ENCODE measurements at regions not wholly inside any gene's neighbourhood (a gene's known extent, or its start where the extent isn't known, plus 50 kb on each side); places are given as distances from the start of the nearest gene placed in this dataset.

DNA sequence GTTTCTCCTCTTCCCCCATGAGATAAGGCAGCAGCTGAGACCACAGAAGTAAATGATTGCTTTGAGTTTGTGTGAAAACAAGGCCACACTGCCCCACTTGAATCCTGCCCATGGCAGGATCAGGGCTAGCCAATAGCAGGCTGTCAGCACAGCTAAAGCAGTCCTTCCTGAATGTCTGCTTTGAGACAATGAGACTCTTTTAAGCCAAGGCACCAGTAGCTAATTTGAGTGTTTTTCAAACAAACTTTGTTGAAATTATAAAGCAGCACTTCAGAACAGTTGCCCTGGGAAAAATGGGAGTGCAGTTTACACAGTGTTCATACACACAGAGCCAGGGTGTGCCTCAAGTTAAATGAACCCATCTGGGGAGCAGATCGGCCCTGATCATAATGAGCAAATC lies 103.5 kb upstream of the OR5AK2 start:
- Histone ChIP-seq H3K9me3 (ENCODE audit: control insufficient read depth, insufficient read depth, low read length) (peaks cover 7% of the 10 kb centered on the region), H3K4me3 (ENCODE audit: low read depth, low read length) (no peak overlapping the region), H3K27ac (ENCODE audit: low read depth, low read length) (no peak overlapping the region), H3K27me3 (ENCODE audit: control insufficient read depth, insufficient read depth, low read length) (no peaks in the 10 kb centered on the region)
- ChIA-PET POLR2A (no interaction called here), CTCF (no interaction called here)
- TF ChIP-seq, protein P1, sequence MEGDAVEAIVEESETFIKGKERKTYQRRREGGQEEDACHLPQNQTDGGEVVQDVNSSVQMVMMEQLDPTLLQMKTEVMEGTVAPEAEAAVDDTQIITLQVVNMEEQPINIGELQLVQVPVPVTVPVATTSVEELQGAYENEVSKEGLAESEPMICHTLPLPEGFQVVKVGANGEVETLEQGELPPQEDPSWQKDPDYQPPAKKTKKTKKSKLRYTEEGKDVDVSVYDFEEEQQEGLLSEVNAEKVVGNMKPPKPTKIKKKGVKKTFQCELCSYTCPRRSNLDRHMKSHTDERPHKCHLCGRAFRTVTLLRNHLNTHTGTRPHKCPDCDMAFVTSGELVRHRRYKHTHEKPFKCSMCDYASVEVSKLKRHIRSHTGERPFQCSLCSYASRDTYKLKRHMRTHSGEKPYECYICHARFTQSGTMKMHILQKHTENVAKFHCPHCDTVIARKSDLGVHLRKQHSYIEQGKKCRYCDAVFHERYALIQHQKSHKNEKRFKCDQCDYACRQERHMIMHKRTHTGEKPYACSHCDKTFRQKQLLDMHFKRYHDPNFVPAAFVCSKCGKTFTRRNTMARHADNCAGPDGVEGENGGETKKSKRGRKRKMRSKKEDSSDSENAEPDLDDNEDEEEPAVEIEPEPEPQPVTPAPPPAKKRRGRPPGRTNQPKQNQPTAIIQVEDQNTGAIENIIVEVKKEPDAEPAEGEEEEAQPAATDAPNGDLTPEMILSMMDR (IDR thresholded peaks at IDR 0.05; ENCODE audit: low read depth, low read length) = no peak
- no peak for DNase-seq (ENCODE audit: low read depth, low spot score)

- TF ChIP-seq, protein P1 (IDR thresholded peaks at IDR 0.05; ENCODE audit: low read depth, low read length) = no peak
- Histone ChIP-seq H3K9me3 (ENCODE audit: control insufficient read depth, insufficient read depth, low read length) (peaks cover 7% of the 10 kb centered on the region), H3K27me3 (ENCODE audit: control insufficient read depth, insufficient read depth, low read length) (no peaks in the 10 kb centered on the region), H3K27ac (ENCODE audit: low read depth, low read length) (no peak overlapping the region), H3K4me3 (ENCODE audit: low read depth, low read length) (no peak overlapping the region)
- ChIA-PET POLR2A (no interaction called here), CTCF (no interaction called here)
- no peak for DNase-seq (ENCODE audit: low read depth, low spot score)
These were observed 105.2 kb upstream of the OR5AK2 start for GRCh38 chr11:56883371-56883987.

DNA sequence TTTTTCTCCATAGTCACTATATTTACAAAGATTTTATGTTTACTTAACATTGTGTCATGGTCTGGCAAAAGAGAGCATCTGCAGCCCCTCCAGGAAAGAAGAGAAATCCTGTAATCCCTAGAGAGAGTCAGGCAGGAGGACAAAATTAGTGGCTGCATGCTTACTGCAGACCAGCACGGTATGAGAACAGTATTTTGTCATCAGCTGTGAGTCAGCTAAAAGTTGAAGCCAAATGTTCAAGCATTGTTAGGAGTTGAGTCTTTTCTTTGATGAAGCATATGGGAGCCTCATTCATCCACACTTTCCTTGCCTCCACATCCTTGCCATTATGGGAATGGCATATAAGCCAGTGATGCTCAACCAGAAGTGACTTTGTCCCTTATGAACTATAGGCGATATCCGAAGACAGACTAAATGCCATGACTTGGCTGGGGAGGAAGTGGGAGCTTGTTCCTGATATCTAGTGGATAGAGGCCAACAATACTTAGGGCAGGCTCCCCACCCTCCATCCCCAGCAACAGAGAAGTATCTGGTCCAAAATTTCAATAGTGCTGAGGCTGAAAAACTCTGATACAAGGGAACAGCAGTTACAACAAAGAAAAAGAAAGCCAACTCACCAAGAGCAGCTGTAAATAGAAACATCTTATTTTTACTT lies 112.0 kb upstream of the OR5AK2 start:
- CTCF ChIA-PET = no interaction called here
- POLR2A ChIA-PET = no interaction called here
- Histone ChIP-seq H3K9me3 (ENCODE audit: control insufficient read depth, insufficient read depth, low read length) (no peaks in the 10 kb centered on the region), H3K4me3 (ENCODE audit: low read depth, low read length) (no peak overlapping the region), H3K27ac (ENCODE audit: low read depth, low read length) (no peak overlapping the region), H3K27me3 (ENCODE audit: control insufficient read depth, insufficient read depth, low read length) (no peaks in the 10 kb centered on the region)
- DNase-seq (ENCODE audit: low read depth, low spot score) = no peak
- TF ChIP-seq, protein P1 (IDR thresholded peaks at IDR 0.05; ENCODE audit: low read depth, low read length) = no peak

GRCh38 chr11:56855217-56855616 lies 106.7 kb upstream of the OR9G4 start:
- TF ChIP-seq, protein P1 (IDR thresholded peaks at IDR 0.05; ENCODE audit: low read depth, low read length) = no peak
- POLR2A ChIA-PET = no interaction called here
- H3K9me3 ChIP-seq (ENCODE audit: control insufficient read depth, insufficient read depth, low read length) = no peaks in the 10 kb centered on the region
- no peaks in the 10 kb centered on the region for H3K27me3 ChIP-seq (ENCODE audit: control insufficient read depth, insufficient read depth, low read length)
- CTCF ChIA-PET = interaction anchor here (2.3 kb wide), 1 partner anchor 394 kb away, joined by 15 read pairs; no protein-coding TSS in a partner anchor
- H3K4me3 ChIP-seq (ENCODE audit: low read depth, low read length) = no peak overlapping the region
- H3K27ac ChIP-seq (ENCODE audit: low read depth, low read length) = no peak overlapping the region
- DNase-seq (ENCODE audit: low read depth, low spot score) = no peak

DNA sequence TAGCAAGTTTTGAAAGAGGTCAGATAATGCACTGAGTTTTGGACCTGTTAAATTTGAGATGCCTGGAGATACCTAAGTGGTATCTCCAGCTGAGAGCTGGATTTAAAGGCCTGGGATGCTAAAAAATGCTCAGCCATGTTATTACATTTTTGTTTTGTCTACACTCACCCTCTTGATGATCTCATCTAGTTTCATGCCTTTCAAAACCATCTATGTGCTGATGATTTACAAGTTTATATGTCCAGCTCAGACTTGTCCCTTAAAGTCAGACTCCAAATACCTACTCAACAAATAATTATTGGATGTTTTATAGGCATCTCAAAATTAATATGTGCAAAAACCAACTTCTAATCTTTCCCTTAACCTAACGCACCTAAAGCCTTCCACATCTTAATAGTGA lies 103.6 kb upstream of the OR9G4 start:
- no peaks in the 10 kb centered on the region for H3K27me3 ChIP-seq (ENCODE audit: control insufficient read depth, insufficient read depth, low read length)
- POLR2A ChIA-PET = no interaction called here
- TF ChIP-seq, protein P1 (IDR thresholded peaks at IDR 0.05; ENCODE audit: low read depth, low read length) = no peak
- no peak for DNase-seq (ENCODE audit: low read depth, low spot score)
- CTCF ChIA-PET = no interaction called here
- H3K27ac ChIP-seq (ENCODE audit: low read depth, low read length) = no peak overlapping the region
- no peaks in the 10 kb centered on the region for H3K9me3 ChIP-seq (ENCODE audit: control insufficient read depth, insufficient read depth, low read length)
- H3K4me3 ChIP-seq (ENCODE audit: low read depth, low read length) = no peak overlapping the region
